ENCODE measurements at regions not wholly inside any gene's neighbourhood (a gene's known extent, or its start where the extent isn't known, plus 50 kb on each side); places are given as distances from the start of the nearest gene placed in this dataset.

DNA sequence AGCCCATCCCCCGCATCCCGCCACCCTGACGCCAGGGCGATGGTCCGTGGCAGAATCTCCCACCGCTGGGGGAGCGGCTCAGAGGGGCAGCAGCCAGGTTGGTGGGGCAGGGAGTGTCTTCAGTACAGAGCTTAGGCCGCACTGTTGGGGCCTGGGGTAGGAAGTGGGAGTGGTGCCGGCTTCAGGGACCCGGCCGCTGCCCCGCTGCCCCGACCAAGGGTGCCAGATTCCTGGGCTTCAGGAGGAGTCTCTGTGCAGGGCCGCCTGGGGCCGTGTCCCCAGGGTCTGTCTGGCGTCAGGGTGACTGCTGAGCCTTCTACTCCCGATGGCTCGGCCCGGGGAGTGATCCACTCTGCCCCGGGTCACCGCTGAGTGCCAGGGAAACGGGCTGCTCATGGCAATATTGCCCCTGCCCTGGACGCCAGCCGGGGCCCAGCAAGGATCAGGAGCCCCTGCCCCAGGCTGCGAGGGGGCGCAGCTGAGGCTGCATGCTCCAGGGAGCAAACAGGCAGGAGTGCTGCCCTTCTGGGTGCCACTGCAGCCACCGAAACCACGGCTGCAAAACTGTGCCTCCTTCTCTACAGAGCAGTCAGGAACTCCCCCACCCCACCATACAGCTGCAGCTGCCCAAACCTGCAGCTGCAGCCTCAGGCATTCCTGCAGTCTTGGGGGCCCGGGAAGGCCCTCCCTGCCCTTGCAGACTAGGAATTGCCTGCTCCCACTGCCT is 1206.1 kb downstream of the ARAP2 start:
- H3K27me3 ChIP-seq (ENCODE audit: control insufficient read depth, insufficient read depth, low read length) = no peaks in the 10 kb centered on the region
- H3K9ac ChIP-seq (ENCODE audit: insufficient read depth, low read length) = no peak overlapping the region
- no peaks in the 10 kb centered on the region for H3K4me1 ChIP-seq (ENCODE audit: control insufficient read depth, extremely low read depth, insufficient read depth, low read length)
- no peak overlapping the region for H3K4me3 ChIP-seq (replicated peaks in 1 of 4; ENCODE audit: control extremely low read depth in 1 of 4, insufficient read depth in 1 of 4, low read depth in 3 of 4, low read length in 4 of 4)
- no peaks in the 10 kb centered on the region for H3K36me3 ChIP-seq (ENCODE audit: control insufficient read depth, insufficient read depth, low read length)
- TF ChIP-seq EZH2 (IDR thresholded peaks at IDR 0.05; ENCODE audit: low read length, missing control alignments) = no peak
- TF ChIP-seq, protein P1, sequence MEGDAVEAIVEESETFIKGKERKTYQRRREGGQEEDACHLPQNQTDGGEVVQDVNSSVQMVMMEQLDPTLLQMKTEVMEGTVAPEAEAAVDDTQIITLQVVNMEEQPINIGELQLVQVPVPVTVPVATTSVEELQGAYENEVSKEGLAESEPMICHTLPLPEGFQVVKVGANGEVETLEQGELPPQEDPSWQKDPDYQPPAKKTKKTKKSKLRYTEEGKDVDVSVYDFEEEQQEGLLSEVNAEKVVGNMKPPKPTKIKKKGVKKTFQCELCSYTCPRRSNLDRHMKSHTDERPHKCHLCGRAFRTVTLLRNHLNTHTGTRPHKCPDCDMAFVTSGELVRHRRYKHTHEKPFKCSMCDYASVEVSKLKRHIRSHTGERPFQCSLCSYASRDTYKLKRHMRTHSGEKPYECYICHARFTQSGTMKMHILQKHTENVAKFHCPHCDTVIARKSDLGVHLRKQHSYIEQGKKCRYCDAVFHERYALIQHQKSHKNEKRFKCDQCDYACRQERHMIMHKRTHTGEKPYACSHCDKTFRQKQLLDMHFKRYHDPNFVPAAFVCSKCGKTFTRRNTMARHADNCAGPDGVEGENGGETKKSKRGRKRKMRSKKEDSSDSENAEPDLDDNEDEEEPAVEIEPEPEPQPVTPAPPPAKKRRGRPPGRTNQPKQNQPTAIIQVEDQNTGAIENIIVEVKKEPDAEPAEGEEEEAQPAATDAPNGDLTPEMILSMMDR (conservative IDR thresholded peaks at IDR 0.05 in 1 of 2, IDR thresholded peaks at IDR 0.05 in 1 of 2; ENCODE audit: low read depth in 1 of 2, low read length in 2 of 2) = no peak
- no peak for DNase-seq (ENCODE audit: low read depth in 2 of 2)
- no peaks in the 10 kb centered on the region for H3K9me3 ChIP-seq (ENCODE audit: control insufficient read depth, insufficient read depth, low read depth, low read length)
- no peak overlapping the region for H2AFZ ChIP-seq (ENCODE audit: low read length)
- H4K20me1 ChIP-seq (ENCODE audit: control insufficient read depth, extremely low read depth, insufficient read depth, low read length) = no peaks in the 10 kb centered on the region
- no peak overlapping the region for H3K4me2 ChIP-seq (ENCODE audit: extremely low read depth, insufficient read depth, low read length)
- H3K27ac ChIP-seq (ENCODE audit: insufficient read depth, low read length) = no peak overlapping the region
- H3K79me2 ChIP-seq (ENCODE audit: control insufficient read depth, insufficient read depth, low read length) = no peaks in the 10 kb centered on the region

- H3K36me3 ChIP-seq (ENCODE audit: control insufficient read depth, insufficient read depth, low read length) = no peaks in the 10 kb centered on the region
- H3K27me3 ChIP-seq (ENCODE audit: control insufficient read depth, insufficient read depth, low read length) = no peaks in the 10 kb centered on the region
- no peak overlapping the region for H2AFZ ChIP-seq (ENCODE audit: low read length)
- H3K4me1 ChIP-seq (ENCODE audit: control insufficient read depth, extremely low read depth, insufficient read depth, low read length) = no peaks in the 10 kb centered on the region
- no peak overlapping the region for H3K27ac ChIP-seq (ENCODE audit: insufficient read depth, low read length)
- DNase-seq (ENCODE audit: low read depth in 2 of 2) = no peak
- H3K4me2 ChIP-seq (ENCODE audit: extremely low read depth, insufficient read depth, low read length) = no peak overlapping the region
- H3K4me3 ChIP-seq (replicated peaks in 1 of 4; ENCODE audit: control extremely low read depth in 1 of 4, insufficient read depth in 1 of 4, low read depth in 3 of 4, low read length in 4 of 4) = no peak overlapping the region
- H3K9me3 ChIP-seq (ENCODE audit: control insufficient read depth, insufficient read depth, low read depth, low read length) = no peaks in the 10 kb centered on the region
- no peak for TF ChIP-seq EZH2 (IDR thresholded peaks at IDR 0.05; ENCODE audit: low read length, missing control alignments)
- TF ChIP-seq, protein P1 (conservative IDR thresholded peaks at IDR 0.05 in 1 of 2, IDR thresholded peaks at IDR 0.05 in 1 of 2; ENCODE audit: low read depth in 1 of 2, low read length in 2 of 2) = no peak
- no peaks in the 10 kb centered on the region for H4K20me1 ChIP-seq (ENCODE audit: control insufficient read depth, extremely low read depth, insufficient read depth, low read length)
- H3K79me2 ChIP-seq (ENCODE audit: control insufficient read depth, insufficient read depth, low read length) = no peaks in the 10 kb centered on the region
- H3K9ac ChIP-seq (ENCODE audit: insufficient read depth, low read length) = no peak overlapping the region
Measured at GRCh38 chr4:35038845-35039244, 1205.5 kb downstream of the ARAP2 start.

DNA sequence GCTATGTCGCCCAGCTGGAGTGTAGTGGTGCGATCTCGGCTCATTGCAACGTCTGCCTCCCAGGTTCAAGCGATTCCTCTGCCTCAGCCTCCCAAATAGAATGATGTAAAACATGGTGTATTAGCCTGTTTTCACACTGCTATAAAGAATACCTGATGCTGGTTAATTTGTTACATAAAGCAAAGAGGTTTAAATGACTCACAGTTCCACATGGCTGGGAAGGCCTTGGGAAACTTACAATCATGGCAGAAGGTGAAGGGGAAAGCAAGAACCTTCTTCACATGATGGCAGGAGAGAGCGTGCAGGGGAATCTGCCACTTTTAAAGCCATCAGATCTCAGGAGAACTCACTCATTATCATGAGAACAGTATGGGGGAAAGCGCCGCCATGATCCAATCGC is 1191.8 kb downstream of the ARAP2 start:
- DNase-seq (ENCODE audit: low read depth in 2 of 2) = no peak
- no peaks in the 10 kb centered on the region for H4K20me1 ChIP-seq (ENCODE audit: control insufficient read depth, extremely low read depth, insufficient read depth, low read length)
- H3K27ac ChIP-seq (ENCODE audit: insufficient read depth, low read length) = no peak overlapping the region
- no peaks in the 10 kb centered on the region for H3K9me3 ChIP-seq (ENCODE audit: control insufficient read depth, insufficient read depth, low read depth, low read length)
- H3K9ac ChIP-seq (ENCODE audit: insufficient read depth, low read length) = no peak overlapping the region
- H3K79me2 ChIP-seq (ENCODE audit: control insufficient read depth, insufficient read depth, low read length) = no peaks in the 10 kb centered on the region
- no peaks in the 10 kb centered on the region for H3K4me1 ChIP-seq (ENCODE audit: control insufficient read depth, extremely low read depth, insufficient read depth, low read length)
- no peaks in the 10 kb centered on the region for H3K36me3 ChIP-seq (ENCODE audit: control insufficient read depth, insufficient read depth, low read length)
- H3K27me3 ChIP-seq (ENCODE audit: control insufficient read depth, insufficient read depth, low read length) = no peaks in the 10 kb centered on the region
- H2AFZ ChIP-seq (ENCODE audit: low read length) = no peak overlapping the region
- no peak overlapping the region for H3K4me2 ChIP-seq (ENCODE audit: extremely low read depth, insufficient read depth, low read length)
- H3K4me3 ChIP-seq (replicated peaks in 1 of 4; ENCODE audit: control extremely low read depth in 1 of 4, insufficient read depth in 1 of 4, low read depth in 3 of 4, low read length in 4 of 4) = no peak overlapping the region
- TF ChIP-seq, protein P1 (conservative IDR thresholded peaks at IDR 0.05 in 1 of 2, IDR thresholded peaks at IDR 0.05 in 1 of 2; ENCODE audit: low read depth in 1 of 2, low read length in 2 of 2) = no peak
- no peak for TF ChIP-seq EZH2 (IDR thresholded peaks at IDR 0.05; ENCODE audit: low read length, missing control alignments)

Data from fibroblast of lung (primary cell).